NOMO-1 treated with DMSO at 0.1 percent for 48 hours (cell line): ENCODE measurements at regions not wholly inside any gene's neighbourhood (a gene's known extent, or its start where the extent isn't known, plus 50 kb on each side); places are given as distances from the start of the nearest gene placed in this dataset.

Source experiments
- DNase-seq: peaks from one replicate; lab custom pipeline; 2025; ENCODE audit not compliant: unreplicated experiment; lab: John Stamatoyannopoulos, UW

DNA sequence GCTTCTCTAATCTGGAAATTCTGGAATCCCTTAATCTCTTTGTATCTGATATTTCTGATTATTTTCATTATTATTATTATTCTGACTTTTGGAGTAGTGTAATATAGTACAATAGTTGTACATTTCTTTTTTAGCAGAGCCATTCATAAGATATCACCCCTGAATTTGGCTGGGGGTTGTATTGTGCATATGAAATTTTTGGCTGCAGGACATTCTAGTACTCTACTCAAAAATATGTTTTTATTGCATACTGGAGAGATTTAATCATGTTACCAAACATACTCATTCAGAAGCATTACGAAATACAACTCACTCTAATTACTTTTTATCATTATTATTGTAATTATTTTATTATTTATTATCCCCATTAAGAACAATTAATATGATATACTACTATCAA, 589.7 kb upstream of the KCNMB2 start:
- DNase-seq = no peak

DNA sequence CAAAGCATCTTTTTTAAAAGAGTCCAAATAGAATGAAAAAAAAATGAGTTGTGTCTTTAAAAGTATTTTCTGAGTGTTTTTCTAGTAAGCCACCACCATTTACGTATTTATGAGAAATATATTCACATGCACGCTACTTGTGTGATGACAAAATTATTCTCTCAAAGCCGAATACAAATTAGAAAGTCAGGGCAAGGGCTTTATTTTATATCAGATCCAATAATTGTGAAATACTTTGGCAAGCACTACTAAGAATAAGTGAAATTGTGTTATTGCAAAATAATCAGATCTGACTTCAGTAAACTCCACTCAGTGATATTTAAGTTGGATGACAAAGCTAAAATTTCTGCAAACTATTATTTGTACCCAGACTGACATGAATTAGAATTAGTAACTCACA, 589.3 kb upstream of the KCNMB2 start:
- peak; percentile 39 for DNase-seq

DNA sequence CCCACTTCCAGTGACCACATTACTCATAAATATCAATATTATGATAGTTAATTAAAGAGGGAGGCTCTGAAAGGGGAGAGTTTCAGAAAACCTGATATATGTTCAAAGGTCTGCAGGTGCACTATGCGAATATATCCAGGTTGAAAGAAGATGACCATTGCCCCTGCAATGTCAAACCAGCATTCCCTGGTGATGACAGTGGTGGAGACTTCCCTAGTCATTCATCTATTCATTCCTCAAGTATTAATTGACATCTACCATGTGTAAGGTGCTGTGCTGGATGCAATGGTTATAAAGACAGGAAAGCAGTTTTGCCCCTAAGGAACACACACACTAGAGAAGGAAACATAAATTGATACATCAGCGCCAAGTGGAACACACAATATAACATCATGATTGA, 588.3 kb upstream of the KCNMB2 start:
- no peak for DNase-seq

GRCh38 chr3:177948716-177949425, 587.4 kb upstream of the KCNMB2 start:
- DNase-seq = no peak

DNA sequence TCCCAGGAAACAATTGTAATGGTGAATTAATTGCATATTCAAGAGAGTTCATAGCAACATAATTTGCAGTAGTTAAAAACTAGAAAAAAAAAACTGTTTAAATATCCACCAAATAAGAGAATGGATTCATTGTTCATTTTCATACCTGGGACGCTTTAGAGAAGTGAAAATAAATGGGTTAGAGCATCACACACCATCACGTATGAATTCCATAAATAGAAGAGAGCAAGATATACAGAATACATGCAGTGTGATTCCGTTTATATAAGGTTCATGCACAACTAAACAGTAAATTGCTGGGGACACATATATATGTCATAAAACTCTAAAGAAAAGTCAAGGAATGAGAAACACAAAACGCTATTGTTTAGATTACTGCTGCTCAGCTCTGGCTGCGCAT, 577.0 kb upstream of the KCNMB2 start:
- no peak for DNase-seq

DNA sequence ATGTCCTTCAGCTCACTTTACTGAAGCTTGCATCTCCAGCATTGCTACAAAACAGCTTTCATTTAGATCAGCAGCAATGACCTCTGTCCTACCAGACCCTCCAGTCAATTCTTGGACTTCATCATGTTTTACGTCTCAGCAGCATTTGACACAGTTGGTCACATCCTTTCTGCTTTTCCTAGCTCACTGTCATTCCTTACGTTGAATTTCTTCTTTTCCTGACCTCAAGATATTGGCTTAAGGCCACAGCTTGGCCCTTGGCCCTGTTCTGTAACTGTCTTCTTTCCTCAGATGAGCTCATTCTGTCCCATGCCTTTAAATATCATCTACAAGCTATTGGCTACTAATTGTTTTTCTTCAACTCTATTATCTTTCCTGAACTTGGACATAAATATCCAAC, 576.2 kb upstream of the KCNMB2 start:
- DNase-seq = no peak

DNA sequence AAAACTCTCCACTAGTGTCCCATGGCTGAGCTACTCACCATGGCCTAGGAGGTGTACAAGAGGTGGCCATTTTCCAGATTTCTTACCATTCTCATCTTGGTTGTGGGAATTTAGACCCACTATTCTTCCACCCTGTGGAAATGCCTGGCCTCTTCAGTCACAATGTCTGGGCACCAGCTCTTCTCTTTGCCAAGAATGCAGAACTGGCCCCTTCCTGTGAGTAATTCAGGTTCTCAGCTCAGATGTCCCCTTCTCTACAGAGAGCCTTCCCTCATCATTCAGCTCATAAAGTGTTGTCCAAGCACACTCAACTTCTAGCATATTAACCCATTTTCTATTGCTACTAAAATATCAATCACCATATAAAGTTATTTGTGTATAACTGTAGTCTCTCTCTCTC, 575.5 kb upstream of the KCNMB2 start:
- DNase-seq = no peak

DNA sequence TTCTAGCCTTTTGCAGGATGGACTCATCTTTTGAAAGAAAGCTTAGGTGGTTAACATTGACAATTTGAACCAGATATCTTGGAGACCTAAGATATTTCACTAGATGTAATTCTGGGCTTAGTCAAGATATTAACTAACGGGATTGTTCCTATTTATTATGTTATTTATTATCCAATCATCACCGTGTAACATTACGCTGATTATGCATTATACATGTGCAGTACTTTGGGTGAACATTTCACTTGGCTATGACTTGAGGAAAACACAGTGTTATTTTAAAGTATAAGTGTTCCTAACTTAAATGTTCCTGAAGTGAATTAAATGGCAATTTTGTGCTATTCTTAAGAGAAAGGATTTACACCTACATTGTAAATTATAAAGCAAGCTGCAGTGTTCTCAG, 574.5 kb upstream of the KCNMB2 start:
- no peak for DNase-seq

DNA sequence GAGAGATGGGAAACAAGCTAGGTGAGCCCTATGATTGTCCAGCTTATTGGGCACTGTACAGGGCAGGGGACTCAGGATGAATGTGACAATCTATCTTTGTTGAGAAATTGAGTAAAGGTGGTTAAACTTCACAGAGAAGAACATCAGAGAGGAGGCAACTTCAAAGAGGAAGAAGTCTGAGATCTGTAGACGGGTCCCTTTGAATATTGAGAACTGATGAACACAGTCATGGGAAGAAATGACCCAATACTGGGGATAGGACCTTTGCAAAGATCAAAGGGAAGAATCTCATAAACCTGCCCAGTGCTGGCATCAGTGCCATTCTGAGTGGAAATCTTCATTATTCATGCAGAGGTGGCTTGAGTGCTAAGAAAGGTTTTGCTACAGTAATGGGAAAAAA, 569.7 kb upstream of the KCNMB2 start:
- no peak for DNase-seq

GRCh38 chr3:177968891-177969290, 567.3 kb upstream of the KCNMB2 start:
- no peak for DNase-seq

DNA sequence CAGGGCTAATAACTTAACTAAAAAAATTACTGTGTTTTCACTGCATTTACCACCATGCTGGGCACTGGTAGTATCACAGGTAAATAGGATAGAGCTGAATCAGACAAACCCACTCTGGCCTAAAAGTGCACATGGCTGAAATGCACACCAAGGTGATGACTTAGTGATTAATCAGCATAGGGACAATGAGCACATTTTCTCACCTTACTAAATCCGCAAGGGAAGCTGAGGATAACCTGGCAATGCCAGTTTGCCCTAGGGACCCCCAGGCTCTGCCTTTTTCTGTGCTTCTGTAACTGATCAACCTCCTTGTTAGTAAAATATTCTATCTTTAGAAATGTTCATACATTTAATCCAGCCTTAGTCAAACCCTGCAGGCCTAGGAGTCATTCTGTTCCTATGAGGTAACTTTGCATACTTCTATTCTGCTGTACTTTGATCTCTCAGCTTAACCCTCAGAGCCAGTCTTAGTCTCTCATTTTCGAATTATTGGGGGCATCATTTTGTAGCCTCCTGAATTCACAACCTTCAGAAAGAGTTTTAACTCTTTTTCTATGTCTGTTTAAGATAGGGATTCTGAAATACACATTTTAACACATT, 562.9 kb upstream of the KCNMB2 start:
- no peak for DNase-seq

- no peak for DNase-seq
These were observed 560.0 kb upstream of the KCNMB2 start for GRCh38 chr3:177976241-177976640.

GRCh38 chr3:177976866-177977265, 559.4 kb upstream of the KCNMB2 start:
- DNase-seq = no peak

DNA sequence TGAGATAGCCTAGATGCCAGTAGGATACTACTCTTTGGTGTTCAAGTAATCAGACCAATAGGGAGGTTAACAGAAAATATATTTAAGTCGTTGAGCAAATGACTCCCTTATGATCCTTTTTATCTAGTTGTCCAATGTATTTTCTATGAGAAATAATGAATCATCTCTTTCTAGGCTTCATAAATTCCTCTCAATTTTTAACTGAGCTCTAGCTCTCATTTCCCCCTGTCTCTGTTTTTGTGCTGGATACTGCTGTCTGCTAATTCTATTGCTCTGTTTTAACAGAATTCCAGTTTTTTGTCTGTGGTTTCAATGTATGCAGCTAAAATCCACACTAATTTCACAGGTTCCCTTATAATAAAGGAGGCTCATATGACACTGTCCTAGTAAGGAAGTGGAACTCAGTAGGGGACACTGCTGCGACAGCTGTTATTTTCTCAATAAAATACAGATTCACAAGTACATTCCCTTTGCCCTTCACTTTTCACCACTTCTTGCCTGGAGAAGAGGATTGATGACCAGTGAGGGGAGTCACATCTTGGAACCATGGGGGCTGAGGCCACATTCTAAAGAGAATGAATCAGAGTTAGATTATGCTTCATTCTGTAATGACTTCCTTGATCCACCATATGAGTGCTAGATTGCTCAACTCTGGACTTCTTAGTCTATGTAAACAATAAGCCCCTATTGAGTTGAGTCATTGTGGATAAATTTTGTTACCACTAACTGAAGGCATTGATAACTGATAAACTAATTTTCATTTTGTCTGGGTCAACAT, 558.7 kb upstream of the KCNMB2 start:
- peak; percentile 57 for DNase-seq

- DNase-seq = no peak
These were observed 557.3 kb upstream of the KCNMB2 start for GRCh38 chr3:177978946-177979345.

- DNase-seq = no peak
These were observed 556.5 kb upstream of the KCNMB2 start for GRCh38 chr3:177979703-177980102.

GRCh38 chr3:177981576-177981975, 554.7 kb upstream of the KCNMB2 start:
- no peak for DNase-seq

DNA sequence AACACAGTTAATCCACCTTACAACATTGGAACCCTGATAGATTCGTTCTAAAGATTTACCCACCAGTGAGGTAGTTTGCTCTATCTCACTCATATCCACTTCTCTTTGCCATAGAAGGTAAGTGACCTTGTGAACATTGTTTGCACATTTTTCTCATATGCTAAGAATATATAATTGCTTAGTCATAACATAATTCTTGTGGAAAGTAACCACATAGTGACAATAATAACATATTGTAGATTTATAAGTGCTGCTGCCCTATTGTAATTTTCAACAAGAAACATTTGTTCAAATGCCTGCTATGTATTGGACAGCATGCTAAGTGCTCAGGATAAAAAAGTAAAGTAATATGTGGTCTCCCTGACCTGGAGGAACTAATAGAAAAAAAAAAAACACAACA, 554.2 kb upstream of the KCNMB2 start:
- no peak for DNase-seq

DNA sequence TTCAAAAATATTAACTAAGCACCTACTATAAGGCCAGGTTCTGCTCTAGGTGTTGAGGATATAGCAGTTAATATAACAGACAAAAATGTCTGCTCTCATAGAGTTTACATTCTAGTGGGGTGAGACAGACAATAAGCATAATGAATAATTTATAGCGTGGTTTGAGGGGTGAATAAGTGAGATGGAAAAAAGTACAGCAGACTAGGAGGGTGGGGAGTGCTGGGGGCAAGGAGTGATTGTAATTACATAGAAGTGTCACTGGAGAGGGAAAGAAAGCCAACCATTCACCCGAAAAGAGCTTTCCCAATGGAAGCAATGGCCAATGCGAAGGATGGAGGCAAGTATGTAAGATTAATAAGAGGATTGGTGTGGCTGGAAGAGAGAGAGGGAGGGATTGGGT, 552.9 kb upstream of the KCNMB2 start:
- DNase-seq = no peak

DNA sequence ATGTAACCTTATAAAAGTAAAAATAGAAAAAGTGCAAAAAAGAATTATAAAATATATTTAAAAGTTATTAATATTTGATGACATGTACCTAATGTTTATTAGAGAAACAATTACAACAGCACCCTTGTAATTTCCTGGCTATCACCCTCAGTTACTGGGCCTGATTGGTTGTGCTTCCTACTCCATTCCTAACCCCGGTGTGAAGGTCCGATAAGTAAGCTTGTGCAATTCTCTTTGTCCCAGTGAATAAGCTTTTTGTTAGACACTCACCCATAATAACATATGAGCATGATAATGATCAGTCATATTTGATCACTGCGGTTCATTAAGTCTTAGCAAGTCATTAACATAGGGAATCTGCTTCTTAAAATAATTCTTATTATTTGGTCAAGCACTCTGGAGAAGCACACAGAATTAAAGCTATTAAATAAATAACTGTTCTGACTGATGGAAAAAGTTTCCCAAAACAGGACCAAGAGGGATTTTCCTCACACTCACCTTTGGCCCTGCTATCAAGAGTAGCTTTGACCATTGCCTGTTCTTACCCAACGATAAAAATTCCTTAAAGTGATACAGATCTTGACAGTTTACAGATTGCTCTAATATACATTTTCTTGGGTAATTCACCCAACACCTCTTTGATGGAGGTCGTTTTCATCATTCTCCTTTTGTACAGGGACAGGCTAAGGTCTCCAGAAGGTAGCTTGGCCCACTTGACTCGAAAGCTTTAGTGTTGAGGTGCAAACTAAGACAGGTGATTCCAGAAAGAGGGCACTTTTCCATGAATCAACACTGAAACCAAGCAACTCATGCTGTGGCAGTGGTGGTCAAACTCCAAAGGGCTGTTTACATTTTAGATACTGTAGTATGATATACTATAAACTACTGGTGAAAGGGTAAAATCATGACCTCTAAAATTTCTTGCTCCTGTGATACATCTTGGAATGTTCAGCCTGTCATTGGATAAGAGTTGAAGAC, 543.0 kb upstream of the KCNMB2 start:
- no peak for DNase-seq

- DNase-seq = no peak
These were observed 541.3 kb upstream of the KCNMB2 start for GRCh38 chr3:177994976-177995375.
